Mesothelial cell of epicardium (in vitro differentiated cells): ENCODE measurements at regions not wholly inside any gene's neighbourhood (a gene's known extent, or its start where the extent isn't known, plus 50 kb on each side); places are given as distances from the start of the nearest gene placed in this dataset.

Experiments
- DNase-seq, 2 experiments: peaks; one replicate each; pipeline ENCODE4 v3.0.0; 2021; ENCODE audit warnings: low spot score in 2 of 2; ENCODE audit not compliant: unreplicated experiment in 2 of 2
- H3K27ac Mint-ChIP-seq: 2 replicates; pipeline ENCODE4 v1.8.0; 2021; ENCODE audit warnings: mixed read lengths
- H3K27me3 Mint-ChIP-seq: 2 replicates; pipeline ENCODE4 v1.8.0; 2021; ENCODE audit warnings: low read depth, mixed read lengths
- H3K36me3 Mint-ChIP-seq: 2 replicates; pipeline ENCODE4 v1.8.0; 2021; ENCODE audit warnings: mixed read lengths
- H3K4me1 Mint-ChIP-seq: 2 replicates; pipeline ENCODE4 v1.8.0; 2021; ENCODE audit warnings: mixed read lengths
- H3K4me3 Mint-ChIP-seq: 2 replicates; pipeline ENCODE4 v1.8.0; 2021; ENCODE audit warnings: mild to moderate bottlenecking, moderate library complexity, mixed read lengths
- H3K9me3 Mint-ChIP-seq: 2 replicates; pipeline ENCODE4 v1.8.0; 2021; ENCODE audit warnings: mixed read lengths
- TF ChIP-seq, protein P1 (sequence below): fragments of 200-600 bp; sonication (generic); IDR thresholded peaks from one replicate; pipeline ENCODE4 v1.5.0; 2021; ENCODE audit warnings: antibody characterized with exemption; ENCODE audit not compliant: unreplicated experiment

GRCh38 chr2:150341982-150342680 lies 145.3 kb downstream of the RND3 start:
- Mint-ChIP-seq H3K36me3 (peaks cover 2% of the 10 kb centered on the region), H3K27ac (no peak overlapping the region), H3K4me3 (no peak overlapping the region), H3K9me3 (peaks cover 6% of the 10 kb centered on the region), H3K27me3 (no peaks in the 10 kb centered on the region), H3K4me1 (peaks cover 5% of the 10 kb centered on the region)
- no peak for DNase-seq
- TF ChIP-seq, protein P1, sequence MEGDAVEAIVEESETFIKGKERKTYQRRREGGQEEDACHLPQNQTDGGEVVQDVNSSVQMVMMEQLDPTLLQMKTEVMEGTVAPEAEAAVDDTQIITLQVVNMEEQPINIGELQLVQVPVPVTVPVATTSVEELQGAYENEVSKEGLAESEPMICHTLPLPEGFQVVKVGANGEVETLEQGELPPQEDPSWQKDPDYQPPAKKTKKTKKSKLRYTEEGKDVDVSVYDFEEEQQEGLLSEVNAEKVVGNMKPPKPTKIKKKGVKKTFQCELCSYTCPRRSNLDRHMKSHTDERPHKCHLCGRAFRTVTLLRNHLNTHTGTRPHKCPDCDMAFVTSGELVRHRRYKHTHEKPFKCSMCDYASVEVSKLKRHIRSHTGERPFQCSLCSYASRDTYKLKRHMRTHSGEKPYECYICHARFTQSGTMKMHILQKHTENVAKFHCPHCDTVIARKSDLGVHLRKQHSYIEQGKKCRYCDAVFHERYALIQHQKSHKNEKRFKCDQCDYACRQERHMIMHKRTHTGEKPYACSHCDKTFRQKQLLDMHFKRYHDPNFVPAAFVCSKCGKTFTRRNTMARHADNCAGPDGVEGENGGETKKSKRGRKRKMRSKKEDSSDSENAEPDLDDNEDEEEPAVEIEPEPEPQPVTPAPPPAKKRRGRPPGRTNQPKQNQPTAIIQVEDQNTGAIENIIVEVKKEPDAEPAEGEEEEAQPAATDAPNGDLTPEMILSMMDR: no peak

DNA sequence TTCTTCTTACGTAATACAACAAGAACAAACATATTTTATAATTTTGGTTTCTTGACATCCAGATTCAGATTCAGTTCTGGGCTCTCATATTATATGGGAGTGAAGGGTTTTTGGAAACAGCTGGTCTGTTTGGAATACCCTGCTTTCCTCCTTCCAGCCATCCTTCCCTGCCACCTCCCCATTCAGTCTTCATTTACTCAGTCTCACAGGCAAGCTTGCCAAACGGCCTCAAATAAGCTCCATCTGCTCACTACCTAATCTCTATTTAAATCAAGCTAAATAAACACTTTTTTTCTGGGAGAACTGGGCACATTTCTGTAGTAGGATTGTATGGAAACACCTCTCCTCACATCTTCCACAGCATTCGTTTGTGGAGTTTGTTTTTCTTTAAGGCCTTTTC lies 147.5 kb downstream of the RND3 start:
- no peak for DNase-seq
- H3K27me3 Mint-ChIP-seq: no peaks in the 10 kb centered on the region

DNA sequence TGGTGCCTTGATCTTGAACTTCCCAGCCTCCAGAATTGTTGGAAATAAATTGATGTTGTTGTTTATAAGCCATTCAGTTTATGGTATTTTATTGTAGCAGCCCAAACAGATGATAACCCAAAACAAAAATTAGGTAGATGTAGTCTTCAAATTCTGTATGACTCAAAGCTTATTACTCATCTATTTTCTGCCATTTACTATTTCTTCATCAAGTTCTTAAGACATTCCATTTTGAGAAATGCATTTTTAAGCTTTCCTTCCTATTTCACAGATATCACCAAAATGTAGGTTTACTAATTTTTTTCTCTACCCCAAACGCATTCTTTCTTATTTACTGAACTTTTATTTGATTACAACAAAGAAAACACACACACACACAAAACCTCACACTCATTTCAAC lies 148.2 kb downstream of the RND3 start:
- Mint-ChIP-seq H3K27me3 (no peaks in the 10 kb centered on the region), H3K4me1 (peaks cover 5% of the 10 kb centered on the region), H3K4me3 (no peak overlapping the region), H3K9me3 (peaks cover 11% of the 10 kb centered on the region), H3K27ac (no peak overlapping the region), H3K36me3 (peaks cover 2% of the 10 kb centered on the region)
- TF ChIP-seq, protein P1: no peak
- DNase-seq: no peak

More for the DNA sequence above, 147.5 kb downstream of the RND3 start:
- Mint-ChIP-seq H3K4me1 (peaks cover 5% of the 10 kb centered on the region), H3K27ac (peak overlapping the region; percentile 3), H3K36me3 (peaks cover 2% of the 10 kb centered on the region), H3K9me3 (peaks cover 11% of the 10 kb centered on the region), H3K4me3 (no peak overlapping the region)
- TF ChIP-seq, protein P1: no peak

DNA sequence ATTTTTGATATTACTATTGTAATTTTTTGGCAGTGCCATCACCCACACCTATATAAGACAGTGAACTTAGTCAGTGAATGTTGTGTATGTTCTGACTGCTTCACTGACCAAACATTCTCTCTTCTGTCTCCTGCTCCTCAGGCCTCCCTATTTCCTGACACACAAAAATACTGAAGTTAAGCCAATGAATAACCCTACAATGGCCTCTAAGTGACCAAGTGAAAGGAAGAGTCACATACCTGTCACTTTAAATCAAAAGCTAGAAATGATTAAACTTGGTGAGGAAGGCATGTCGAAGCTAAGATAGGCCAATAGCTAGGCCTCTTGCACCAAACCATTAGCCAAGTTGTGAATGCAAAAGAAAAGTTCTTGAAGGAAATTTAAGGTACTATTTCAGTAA lies 151.9 kb downstream of the RND3 start:
- Mint-ChIP-seq H3K4me3 (no peak overlapping the region), H3K9me3 (peaks cover 11% of the 10 kb centered on the region), H3K36me3 (peaks cover 2% of the 10 kb centered on the region), H3K4me1 (peaks cover 5% of the 10 kb centered on the region), H3K27me3 (no peaks in the 10 kb centered on the region), H3K27ac (no peak overlapping the region)
- DNase-seq: no peak
- TF ChIP-seq, protein P1: no peak

DNA sequence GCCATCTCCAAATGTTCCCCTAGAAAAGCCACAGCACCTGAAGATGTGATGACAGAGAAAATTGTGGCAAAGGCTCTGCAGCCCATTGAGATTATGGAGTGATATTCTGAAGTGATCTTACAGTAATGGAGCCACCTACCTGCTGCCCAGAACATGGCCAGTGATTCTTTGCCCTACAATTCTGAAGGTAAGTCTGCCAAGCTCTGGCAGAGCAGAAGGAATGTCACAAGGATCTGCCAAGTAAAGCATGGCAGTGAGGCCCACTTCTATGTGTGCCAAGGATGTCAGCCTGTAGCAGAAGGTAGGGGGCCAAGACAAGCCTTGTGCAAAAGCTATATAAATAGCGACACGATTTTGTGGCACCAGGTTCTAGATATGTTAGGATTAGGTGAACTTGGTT lies 155.1 kb downstream of the RND3 start:
- H3K4me1 Mint-ChIP-seq: peaks cover 4% of the 10 kb centered on the region
- H3K27ac Mint-ChIP-seq: no peak overlapping the region
- no peak for DNase-seq
- no peaks in the 10 kb centered on the region for H3K36me3 Mint-ChIP-seq
- TF ChIP-seq, protein P1: no peak
- H3K27me3 Mint-ChIP-seq: no peaks in the 10 kb centered on the region
- peaks cover 7% of the 10 kb centered on the region for H3K9me3 Mint-ChIP-seq
- H3K4me3 Mint-ChIP-seq: no peak overlapping the region
